ENCODE measurements at regions not wholly inside any gene's neighbourhood (a gene's known extent, or its start where the extent isn't known, plus 50 kb on each side); places are given as distances from the start of the nearest gene placed in this dataset.
"Not testable (repeated sequence)": the region's sequence is repeated elsewhere in the genome, so short reads cannot be mapped to it uniquely, and the experiment has no call there.

DNA sequence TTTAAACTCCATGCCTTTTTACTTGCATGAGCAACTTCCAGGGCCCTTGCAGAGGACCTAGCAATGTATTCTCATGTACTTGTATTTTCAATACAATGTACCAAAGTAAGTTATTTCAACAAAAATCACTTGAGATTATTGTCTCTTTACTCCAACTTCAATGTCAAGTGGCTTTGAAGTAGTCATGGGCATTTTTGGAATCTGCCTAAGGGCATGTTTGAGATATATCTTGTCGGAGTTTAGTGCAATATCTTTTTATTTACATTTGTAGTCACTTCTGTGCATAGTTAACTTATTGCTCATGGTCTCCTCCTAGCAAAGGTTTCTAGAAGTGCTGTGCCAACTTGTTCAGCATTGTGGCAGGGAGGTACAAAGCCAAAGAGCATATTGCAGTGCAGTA, 508.7 kb upstream of the SEMA3D start:
- H3K9ac ChIP-seq (ENCODE audit: low read depth, low read length) = no peak overlapping the region
- no peaks in the 10 kb centered on the region for H3K9me3 ChIP-seq (ENCODE audit: control insufficient read depth, insufficient read depth, low read length)
- no peaks in the 10 kb centered on the region for H3K36me3 ChIP-seq (ENCODE audit: insufficient read depth, low read length)
- no peaks in the 10 kb centered on the region for H3K4me1 ChIP-seq (ENCODE audit: insufficient read depth, low read length)

DNA sequence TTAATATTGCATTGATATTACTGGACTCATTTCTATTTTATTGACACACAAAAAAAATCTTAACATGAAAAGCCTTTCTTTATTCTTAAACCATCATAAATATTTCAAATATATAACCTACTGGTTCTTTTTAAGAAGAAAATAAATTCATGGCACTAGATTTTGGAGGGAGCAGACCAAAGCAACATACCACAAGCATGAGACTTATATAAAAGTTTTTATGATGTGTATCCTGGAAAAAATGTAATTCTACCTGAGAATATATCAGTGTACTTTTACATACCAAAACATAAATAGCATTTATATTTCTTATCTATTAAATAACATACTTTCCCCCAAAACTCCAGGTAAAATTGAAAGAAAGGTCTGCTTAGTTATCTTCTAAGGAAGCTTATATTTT, 508.2 kb upstream of the SEMA3D start:
- H3K9me3 ChIP-seq (ENCODE audit: control insufficient read depth, insufficient read depth, low read length) = no peaks in the 10 kb centered on the region
- H3K36me3 ChIP-seq (ENCODE audit: insufficient read depth, low read length) = no peaks in the 10 kb centered on the region
- H3K9ac ChIP-seq (ENCODE audit: low read depth, low read length) = no peak overlapping the region
- no peaks in the 10 kb centered on the region for H3K4me1 ChIP-seq (ENCODE audit: insufficient read depth, low read length)

- no peaks in the 10 kb centered on the region for H3K9me3 ChIP-seq (ENCODE audit: control insufficient read depth, insufficient read depth, low read length)
- no peaks in the 10 kb centered on the region for H3K36me3 ChIP-seq (ENCODE audit: insufficient read depth, low read length)
- no peaks in the 10 kb centered on the region for H3K4me1 ChIP-seq (ENCODE audit: insufficient read depth, low read length)
- H3K9ac ChIP-seq (ENCODE audit: low read depth, low read length) = no peak overlapping the region
Measured at GRCh38 chr7:85693326-85693725, 506.5 kb upstream of the SEMA3D start.

- H3K36me3 ChIP-seq (ENCODE audit: insufficient read depth, low read length) = no peaks in the 10 kb centered on the region
- H3K4me1 ChIP-seq (ENCODE audit: insufficient read depth, low read length) = no peaks in the 10 kb centered on the region; the same call in 1 of the 2 replicates
- H3K9me3 ChIP-seq (ENCODE audit: control insufficient read depth, insufficient read depth, low read length) = peaks cover 6% of the 10 kb centered on the region
- H3K9ac ChIP-seq (ENCODE audit: low read depth, low read length) = no peak overlapping the region
Measured at GRCh38 chr7:85688712-85689111, 501.9 kb upstream of the SEMA3D start.

DNA sequence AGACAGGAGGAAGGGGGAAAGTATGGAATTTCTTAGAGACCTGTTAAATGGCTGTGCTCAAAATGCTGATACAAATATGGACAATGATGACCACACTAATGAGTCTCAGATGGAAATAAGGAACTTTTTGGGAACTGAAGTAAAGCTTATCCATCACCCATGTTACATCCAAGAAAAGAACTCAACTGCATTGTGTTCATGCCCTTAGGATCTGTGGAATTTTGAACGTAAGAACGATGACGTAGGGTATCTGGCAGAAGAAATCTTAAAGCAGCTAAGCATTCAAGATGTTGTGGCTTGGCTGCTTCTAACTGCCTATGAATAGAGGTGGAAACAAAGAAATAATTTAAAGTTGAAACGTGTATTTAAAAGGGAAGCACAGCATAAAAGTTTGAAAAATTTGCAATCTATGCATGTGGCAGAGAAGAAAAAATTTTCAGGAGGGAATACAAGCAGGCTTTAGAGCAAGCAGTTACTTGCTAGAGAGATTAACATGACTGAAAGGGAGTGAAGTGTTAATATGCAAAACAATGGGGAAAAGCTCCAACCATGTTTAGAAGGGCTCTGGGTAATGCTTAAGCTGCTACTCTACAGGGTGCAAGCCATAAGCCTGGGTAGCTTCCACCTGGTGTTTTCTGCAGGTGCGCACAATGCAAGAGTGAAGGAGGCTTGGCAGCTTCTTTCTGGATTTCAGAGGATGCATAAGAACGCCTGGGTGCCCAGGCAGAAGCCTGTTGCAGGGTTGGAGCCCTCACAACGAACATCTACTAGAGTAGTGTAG, 499.7 kb upstream of the SEMA3D start:
- no peaks in the 10 kb centered on the region; the same call in 1 of the 2 replicates for H3K4me1 ChIP-seq (ENCODE audit: insufficient read depth, low read length)
- no peaks in the 10 kb centered on the region for H3K36me3 ChIP-seq (ENCODE audit: insufficient read depth, low read length)
- H3K9me3 ChIP-seq (ENCODE audit: control insufficient read depth, insufficient read depth, low read length) = peaks cover 6% of the 10 kb centered on the region
- H3K9ac ChIP-seq (ENCODE audit: low read depth, low read length) = no peak overlapping the region

DNA sequence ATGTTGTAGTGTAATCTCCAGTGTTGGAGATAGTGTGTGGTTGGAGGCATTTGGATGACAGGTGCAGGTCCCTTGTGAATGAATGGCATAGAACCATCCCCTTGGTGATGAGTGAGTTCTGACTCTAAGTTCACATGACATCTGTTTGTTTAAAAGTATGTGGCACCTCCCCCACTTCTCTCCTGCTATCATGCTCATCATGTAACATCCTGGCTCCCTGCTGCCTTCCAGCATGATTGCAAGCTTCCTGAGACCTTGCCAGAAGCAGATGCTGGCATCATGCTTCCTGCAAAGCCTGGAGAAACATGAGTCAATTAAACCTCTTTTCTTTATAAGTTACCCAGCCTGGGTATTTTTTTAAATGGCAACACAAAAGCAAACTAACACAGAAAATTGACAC, 499.0 kb upstream of the SEMA3D start:
- H3K9ac ChIP-seq (ENCODE audit: low read depth, low read length) = no peak overlapping the region
- H3K9me3 ChIP-seq (ENCODE audit: control insufficient read depth, insufficient read depth, low read length) = peaks cover 6% of the 10 kb centered on the region
- no peaks in the 10 kb centered on the region; the same call in 1 of the 2 replicates for H3K4me1 ChIP-seq (ENCODE audit: insufficient read depth, low read length)
- H3K36me3 ChIP-seq (ENCODE audit: insufficient read depth, low read length) = no peaks in the 10 kb centered on the region

GRCh38 chr7:85682833-85683620, 496.2 kb upstream of the SEMA3D start:
- H3K9ac ChIP-seq (ENCODE audit: low read depth, low read length) = no peak overlapping the region
- no peaks in the 10 kb centered on the region for H3K36me3 ChIP-seq (ENCODE audit: insufficient read depth, low read length)
- peaks cover 11% of the 10 kb centered on the region for H3K9me3 ChIP-seq (ENCODE audit: control insufficient read depth, insufficient read depth, low read length)
- no peaks in the 10 kb centered on the region; the same call in 1 of the 2 replicates for H3K4me1 ChIP-seq (ENCODE audit: insufficient read depth, low read length)

DNA sequence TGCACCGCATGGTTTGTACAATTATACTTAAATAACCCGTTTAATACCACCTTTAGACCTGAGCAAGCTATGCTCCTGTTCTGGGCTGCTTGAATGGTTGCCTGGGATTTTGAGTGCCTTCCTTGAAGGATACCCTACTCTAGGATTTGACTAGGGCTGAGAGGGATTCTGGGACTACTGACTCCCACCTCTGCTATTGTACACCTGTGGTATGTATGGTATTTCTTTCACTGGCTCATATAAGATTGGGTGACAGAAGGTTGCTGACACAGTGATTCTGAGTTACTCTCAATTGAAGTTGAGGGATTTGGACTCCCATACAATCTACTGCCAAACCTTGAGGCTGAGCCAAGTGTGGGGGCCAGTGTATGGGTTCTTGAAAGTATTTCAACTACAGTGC, 494.4 kb upstream of the SEMA3D start:
- Histone ChIP-seq H3K9me3 (ENCODE audit: control insufficient read depth, insufficient read depth, low read length) (peaks cover 6% of the 10 kb centered on the region), H3K4me1 (ENCODE audit: insufficient read depth, low read length) (no peaks in the 10 kb centered on the region; the same call in 1 of the 2 replicates), H3K36me3 (ENCODE audit: insufficient read depth, low read length) (no peaks in the 10 kb centered on the region), H3K9ac (ENCODE audit: low read depth, low read length) (no peak overlapping the region)

DNA sequence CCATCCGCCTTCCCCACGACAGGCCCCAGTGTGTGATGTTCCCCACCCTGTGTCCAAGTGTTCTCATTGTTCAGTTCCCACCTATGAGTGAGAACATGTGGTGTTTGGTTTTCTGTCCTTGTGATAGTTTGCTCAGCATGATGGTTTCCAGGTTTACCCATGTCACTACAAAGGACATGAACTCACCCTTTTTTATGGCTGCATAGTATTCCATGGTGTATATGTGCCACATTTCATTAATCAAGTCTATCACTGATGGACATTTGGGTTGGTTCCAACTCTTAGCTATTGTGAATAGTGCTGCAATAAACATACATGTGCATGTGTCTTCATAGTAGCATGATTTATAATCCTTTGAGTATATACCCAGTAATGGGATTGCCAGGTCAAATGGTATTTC, 488.2 kb upstream of the SEMA3D start:
- not testable (repeated sequence) for H3K36me3 ChIP-seq (ENCODE audit: insufficient read depth, low read length); H3K9ac ChIP-seq (ENCODE audit: low read depth, low read length); H3K9me3 ChIP-seq (ENCODE audit: control insufficient read depth, insufficient read depth, low read length); H3K4me1 ChIP-seq (ENCODE audit: insufficient read depth, low read length)

- Histone ChIP-seq H3K9ac (ENCODE audit: low read depth, low read length) (no peak overlapping the region), H3K4me1 (ENCODE audit: insufficient read depth, low read length) (peaks cover 7% of the 10 kb centered on the region; the same call in 1 of the 2 replicates), H3K36me3 (ENCODE audit: insufficient read depth, low read length) (no peaks in the 10 kb centered on the region), H3K9me3 (ENCODE audit: control insufficient read depth, insufficient read depth, low read length) (no peaks in the 10 kb centered on the region)
Measured at GRCh38 chr7:85673876-85674275, 487.0 kb upstream of the SEMA3D start.

GRCh38 chr7:85669225-85669624, 482.4 kb upstream of the SEMA3D start:
- H3K36me3 ChIP-seq (ENCODE audit: insufficient read depth, low read length) = no peaks in the 10 kb centered on the region
- no peaks in the 10 kb centered on the region for H3K9me3 ChIP-seq (ENCODE audit: control insufficient read depth, insufficient read depth, low read length)
- H3K9ac ChIP-seq (ENCODE audit: low read depth, low read length) = no peak overlapping the region
- peaks cover 7% of the 10 kb centered on the region; the same call in 1 of the 2 replicates for H3K4me1 ChIP-seq (ENCODE audit: insufficient read depth, low read length)

- no peak overlapping the region for H3K9ac ChIP-seq (ENCODE audit: low read depth, low read length)
- no peaks in the 10 kb centered on the region for H3K36me3 ChIP-seq (ENCODE audit: insufficient read depth, low read length)
- no peaks in the 10 kb centered on the region for H3K4me1 ChIP-seq (ENCODE audit: insufficient read depth, low read length)
- no peaks in the 10 kb centered on the region for H3K9me3 ChIP-seq (ENCODE audit: control insufficient read depth, insufficient read depth, low read length)
Measured at GRCh38 chr7:85664341-85664740, 477.5 kb upstream of the SEMA3D start.

DNA sequence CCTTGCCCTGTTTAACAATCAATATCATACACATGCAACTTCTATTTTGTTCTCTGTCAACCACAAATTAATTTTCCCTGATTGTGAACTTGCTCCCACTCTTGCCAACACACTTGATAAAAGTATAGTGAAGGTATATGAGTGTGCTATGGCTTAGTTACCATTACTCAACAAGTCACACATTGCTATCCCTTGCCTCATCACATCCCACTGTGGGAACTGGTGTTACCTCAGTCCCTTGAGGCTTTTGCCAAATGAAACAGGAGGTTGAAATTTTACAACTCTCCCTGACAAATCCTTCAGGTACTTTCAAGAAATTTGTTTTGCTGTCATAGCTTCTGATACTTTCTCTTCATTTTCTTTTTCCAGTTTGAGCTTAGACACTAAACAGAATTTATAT, 472.5 kb upstream of the SEMA3D start:
- Histone ChIP-seq H3K36me3 (ENCODE audit: insufficient read depth, low read length) (no peaks in the 10 kb centered on the region), H3K9ac (ENCODE audit: low read depth, low read length) (no peak overlapping the region), H3K4me1 (ENCODE audit: insufficient read depth, low read length) (no peaks in the 10 kb centered on the region), H3K9me3 (ENCODE audit: control insufficient read depth, insufficient read depth, low read length) (no peaks in the 10 kb centered on the region)

- H3K9me3 ChIP-seq (ENCODE audit: control insufficient read depth, insufficient read depth, low read length) = no peaks in the 10 kb centered on the region
- H3K36me3 ChIP-seq (ENCODE audit: insufficient read depth, low read length) = no peaks in the 10 kb centered on the region
- H3K4me1 ChIP-seq (ENCODE audit: insufficient read depth, low read length) = no peaks in the 10 kb centered on the region
- no peak overlapping the region for H3K9ac ChIP-seq (ENCODE audit: low read depth, low read length)
Measured at GRCh38 chr7:85655252-85655651, 468.4 kb upstream of the SEMA3D start.

DNA sequence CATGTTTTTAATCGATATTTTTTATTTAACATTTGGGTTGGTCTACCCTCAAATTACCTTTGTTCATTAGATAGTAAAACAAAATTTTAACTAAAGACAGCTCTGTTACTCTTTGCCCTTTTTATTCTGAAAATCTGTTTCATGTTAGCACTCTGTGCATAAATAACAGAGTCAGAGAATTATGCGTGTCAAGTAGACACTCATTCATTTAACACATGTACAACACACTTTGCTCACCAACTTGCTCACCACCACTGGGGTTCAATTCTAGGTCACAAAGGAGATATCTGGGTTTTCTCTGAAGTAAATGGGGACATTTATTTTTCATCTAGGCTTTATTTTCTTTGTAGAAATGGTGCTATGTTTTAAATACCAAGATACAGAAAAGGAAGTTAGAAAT, 457.4 kb upstream of the SEMA3D start:
- no peaks in the 10 kb centered on the region for H3K9me3 ChIP-seq (ENCODE audit: control insufficient read depth, insufficient read depth, low read length)
- no peak overlapping the region for H3K9ac ChIP-seq (ENCODE audit: low read depth, low read length)
- no peaks in the 10 kb centered on the region for H3K36me3 ChIP-seq (ENCODE audit: insufficient read depth, low read length)
- H3K4me1 ChIP-seq (ENCODE audit: insufficient read depth, low read length) = no peaks in the 10 kb centered on the region
